ENCODE measurements at regions not wholly inside any gene's neighbourhood (a gene's known extent, or its start where the extent isn't known, plus 50 kb on each side); places are given as distances from the start of the nearest gene placed in this dataset.

DNA sequence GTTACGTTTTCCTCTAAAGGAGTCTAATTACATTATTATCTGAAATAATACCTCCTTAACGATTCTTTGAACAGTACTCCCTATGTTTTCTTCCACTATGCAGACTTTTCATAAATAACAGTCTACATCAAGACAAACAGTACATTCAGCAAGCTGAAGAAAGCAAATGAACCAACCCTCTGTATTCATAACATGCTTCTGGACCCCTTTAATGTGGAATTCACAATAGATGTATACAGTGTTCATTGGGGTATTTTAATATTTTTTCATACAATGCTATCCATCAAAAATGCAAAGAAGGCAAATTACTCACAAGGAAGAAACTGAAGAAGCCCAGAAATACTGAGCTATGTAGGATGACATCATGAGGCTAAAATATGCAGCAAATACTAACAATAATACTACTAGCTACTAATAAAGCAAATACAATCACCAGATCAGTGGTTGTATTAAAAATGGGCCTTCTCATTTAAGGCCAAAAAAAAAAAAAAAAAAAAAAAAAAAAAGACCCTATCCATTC is 408.6 kb downstream of the MTX2 start:
- Histone ChIP-seq H3K9me2 (replicated peaks; ENCODE audit: insufficient read depth) (no peaks in the 10 kb centered on the region), H3K4me2 (no peak overlapping the region), H3K36me3 (replicated peaks; ENCODE audit: insufficient read depth, low read depth) (no peaks in the 10 kb centered on the region), H3K79me2 (no peaks in the 10 kb centered on the region), H2AFZ (no peak overlapping the region), H3K4me1 (ENCODE audit: insufficient read depth) (no peaks in the 10 kb centered on the region), H3K27me3 (no peaks in the 10 kb centered on the region), H3K27ac (no peak overlapping the region), H4K20me1 (ENCODE audit: insufficient read depth, poor library complexity, severe bottlenecking) (no peaks in the 10 kb centered on the region), H3K4me3 (no peak overlapping the region), H3K9me3 (ENCODE audit: low read depth) (no peaks in the 10 kb centered on the region)
- DNase-seq (ENCODE audit: low spot score) = no peak
- no peak for TF ChIP-seq EZH2 (IDR thresholded peaks at IDR 0.05; ENCODE audit: borderline replicate concordance)
- TF ChIP-seq, protein P1, sequence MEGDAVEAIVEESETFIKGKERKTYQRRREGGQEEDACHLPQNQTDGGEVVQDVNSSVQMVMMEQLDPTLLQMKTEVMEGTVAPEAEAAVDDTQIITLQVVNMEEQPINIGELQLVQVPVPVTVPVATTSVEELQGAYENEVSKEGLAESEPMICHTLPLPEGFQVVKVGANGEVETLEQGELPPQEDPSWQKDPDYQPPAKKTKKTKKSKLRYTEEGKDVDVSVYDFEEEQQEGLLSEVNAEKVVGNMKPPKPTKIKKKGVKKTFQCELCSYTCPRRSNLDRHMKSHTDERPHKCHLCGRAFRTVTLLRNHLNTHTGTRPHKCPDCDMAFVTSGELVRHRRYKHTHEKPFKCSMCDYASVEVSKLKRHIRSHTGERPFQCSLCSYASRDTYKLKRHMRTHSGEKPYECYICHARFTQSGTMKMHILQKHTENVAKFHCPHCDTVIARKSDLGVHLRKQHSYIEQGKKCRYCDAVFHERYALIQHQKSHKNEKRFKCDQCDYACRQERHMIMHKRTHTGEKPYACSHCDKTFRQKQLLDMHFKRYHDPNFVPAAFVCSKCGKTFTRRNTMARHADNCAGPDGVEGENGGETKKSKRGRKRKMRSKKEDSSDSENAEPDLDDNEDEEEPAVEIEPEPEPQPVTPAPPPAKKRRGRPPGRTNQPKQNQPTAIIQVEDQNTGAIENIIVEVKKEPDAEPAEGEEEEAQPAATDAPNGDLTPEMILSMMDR (IDR thresholded peaks at IDR 0.05; ENCODE audit: poor library complexity) = no peak
- no peak for TF ChIP-seq EZH2phosphoT487 (IDR thresholded peaks at IDR 0.05; ENCODE audit: low read depth, severe bottlenecking, unreplicated experiment)
- WGBS (ENCODE audit: low lambda C conversion rate, missing lambda C conversion rate) = 85% methylated on average over 2 of the region's 2 CpGs

DNA sequence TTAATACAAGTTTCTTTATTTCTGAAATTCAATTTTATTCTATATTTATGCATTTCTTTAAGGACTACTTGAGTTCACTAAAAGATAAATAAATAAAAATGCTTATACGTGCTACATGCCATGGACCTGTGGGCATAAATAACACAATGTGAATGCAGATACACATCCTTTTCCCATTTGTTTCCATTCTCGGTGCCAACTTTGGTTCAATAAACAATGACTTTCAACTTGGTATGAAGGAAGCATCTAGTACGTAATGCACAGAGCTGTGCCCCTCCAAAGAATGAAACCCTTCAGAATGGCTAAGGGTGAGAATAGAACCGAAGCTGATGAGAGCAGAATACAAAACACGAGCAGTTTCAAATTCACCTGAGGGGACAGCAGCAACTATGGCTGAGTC is 409.3 kb downstream of the MTX2 start:
- H3K9me2 ChIP-seq (replicated peaks; ENCODE audit: insufficient read depth) = no peaks in the 10 kb centered on the region
- WGBS (ENCODE audit: low lambda C conversion rate, missing lambda C conversion rate) = 76% methylated on average over 5 of the region's 5 CpGs
- H3K4me1 ChIP-seq (ENCODE audit: insufficient read depth) = no peaks in the 10 kb centered on the region
- DNase-seq (ENCODE audit: low spot score) = no peak
- H4K20me1 ChIP-seq (ENCODE audit: insufficient read depth, poor library complexity, severe bottlenecking) = no peaks in the 10 kb centered on the region
- no peak overlapping the region for H3K27ac ChIP-seq
- no peaks in the 10 kb centered on the region for H3K79me2 ChIP-seq
- no peak overlapping the region for H3K4me2 ChIP-seq
- TF ChIP-seq EZH2 (IDR thresholded peaks at IDR 0.05; ENCODE audit: borderline replicate concordance) (no peak), EZH2phosphoT487 (IDR thresholded peaks at IDR 0.05; ENCODE audit: low read depth, severe bottlenecking, unreplicated experiment) (no peak)
- TF ChIP-seq, protein P1 (IDR thresholded peaks at IDR 0.05; ENCODE audit: poor library complexity) = no peak
- no peaks in the 10 kb centered on the region for H3K27me3 ChIP-seq
- no peaks in the 10 kb centered on the region for H3K9me3 ChIP-seq (ENCODE audit: low read depth)
- no peak overlapping the region for H3K4me3 ChIP-seq
- H3K36me3 ChIP-seq (replicated peaks; ENCODE audit: insufficient read depth, low read depth) = no peaks in the 10 kb centered on the region
- H2AFZ ChIP-seq = no peak overlapping the region

DNA sequence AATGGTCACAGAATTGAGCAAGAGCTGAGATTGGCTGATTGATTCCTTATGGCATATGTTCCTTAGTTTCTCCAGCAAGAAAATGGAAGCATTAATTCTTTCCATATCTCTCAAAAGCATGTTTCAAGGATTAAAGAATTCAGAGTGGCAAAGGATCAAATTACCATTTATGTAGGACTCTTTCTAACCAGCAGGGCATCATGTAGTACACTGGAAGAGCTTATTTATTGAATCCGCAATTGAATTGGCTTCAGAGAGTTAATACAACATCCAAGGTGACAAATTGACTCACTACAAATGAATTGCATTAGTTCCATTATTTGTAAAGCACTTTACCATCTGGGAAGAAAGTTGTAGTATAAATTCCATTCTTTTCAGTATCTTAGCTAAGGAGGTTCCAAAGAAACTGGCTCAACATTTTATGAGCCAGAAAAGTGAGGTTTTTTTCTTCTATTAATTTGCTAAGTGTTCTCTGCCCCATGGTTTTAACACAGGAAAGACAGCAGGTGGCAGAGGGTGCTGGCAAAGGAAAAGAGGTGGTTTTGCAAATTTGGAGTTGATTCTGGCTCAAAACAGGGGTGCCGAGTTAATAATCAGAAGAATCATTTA is 409.9 kb downstream of the MTX2 start:
- Histone ChIP-seq H4K20me1 (ENCODE audit: insufficient read depth, poor library complexity, severe bottlenecking) (no peaks in the 10 kb centered on the region), H2AFZ (no peak overlapping the region), H3K9me3 (ENCODE audit: low read depth) (no peaks in the 10 kb centered on the region), H3K36me3 (replicated peaks; ENCODE audit: insufficient read depth, low read depth) (no peaks in the 10 kb centered on the region), H3K27me3 (no peaks in the 10 kb centered on the region), H3K4me2 (no peak overlapping the region), H3K9me2 (replicated peaks; ENCODE audit: insufficient read depth) (no peaks in the 10 kb centered on the region), H3K4me1 (ENCODE audit: insufficient read depth) (no peaks in the 10 kb centered on the region), H3K79me2 (no peaks in the 10 kb centered on the region), H3K27ac (no peak overlapping the region), H3K4me3 (no peak overlapping the region)
- TF ChIP-seq EZH2phosphoT487 (IDR thresholded peaks at IDR 0.05; ENCODE audit: low read depth, severe bottlenecking, unreplicated experiment) (no peak), EZH2 (IDR thresholded peaks at IDR 0.05; ENCODE audit: borderline replicate concordance) (no peak)
- TF ChIP-seq, protein P1 (IDR thresholded peaks at IDR 0.05; ENCODE audit: poor library complexity) = no peak
- DNase-seq (ENCODE audit: low spot score) = no peak
- WGBS (ENCODE audit: low lambda C conversion rate, missing lambda C conversion rate) = 77% methylated on average over 2 of the region's 2 CpGs
